GM19372 (cell line): ENCODE measurements at regions not wholly inside any gene's neighbourhood (a gene's known extent, or its start where the extent isn't known, plus 50 kb on each side); places are given as distances from the start of the nearest gene placed in this dataset.
"Not testable (repeated sequence)": the region's sequence is repeated elsewhere in the genome, so short reads cannot be mapped to it uniquely, and the experiment has no call there.

Source experiments
- ATAC-seq: cut with Tn5 transposase; IDR thresholded peaks from one replicate; pipeline ENCODE4 v1.9.1; 2021; ENCODE audit warnings: mild to moderate bottlenecking, low read depth, moderate library complexity; ENCODE audit not compliant: unreplicated experiment

DNA sequence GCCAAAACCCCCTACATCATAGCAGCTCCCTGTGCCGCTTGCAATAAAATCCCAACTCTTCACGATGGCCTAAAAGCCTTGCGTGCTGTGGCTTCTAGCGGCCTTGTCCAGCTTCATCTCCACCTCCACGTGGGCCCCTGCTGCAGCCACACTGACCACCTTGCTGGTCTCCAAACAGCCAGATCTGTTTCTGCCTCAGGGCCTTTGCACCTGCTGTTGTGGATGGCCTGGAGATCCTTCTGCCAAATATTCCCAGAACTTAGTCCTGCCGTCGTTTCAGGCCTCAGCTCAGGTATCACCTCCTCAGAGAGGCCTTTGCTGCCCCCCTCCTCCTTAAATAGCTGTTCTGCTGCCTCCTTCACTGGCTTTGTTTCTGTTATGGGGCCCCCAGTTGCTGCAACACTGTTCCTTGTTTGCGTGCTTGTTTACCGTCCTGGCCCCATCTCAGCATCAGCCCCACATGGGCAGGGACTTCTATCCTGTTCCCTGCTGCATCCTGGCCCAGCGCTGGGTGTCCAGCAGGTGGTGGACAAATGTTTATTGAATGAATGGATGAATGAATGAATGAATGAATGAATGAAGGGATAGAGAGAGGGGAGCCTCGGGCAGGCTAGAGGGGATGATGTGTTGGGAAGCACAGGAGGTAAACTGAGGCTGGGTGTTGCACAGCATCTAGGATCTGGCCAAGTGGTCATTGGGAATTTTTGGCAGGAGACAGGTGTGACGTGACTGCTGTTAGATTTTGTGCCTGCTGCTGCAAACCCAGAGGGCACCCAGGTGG lies 171.0 kb upstream of the GSE1 start:
- no peak for ATAC-seq

DNA sequence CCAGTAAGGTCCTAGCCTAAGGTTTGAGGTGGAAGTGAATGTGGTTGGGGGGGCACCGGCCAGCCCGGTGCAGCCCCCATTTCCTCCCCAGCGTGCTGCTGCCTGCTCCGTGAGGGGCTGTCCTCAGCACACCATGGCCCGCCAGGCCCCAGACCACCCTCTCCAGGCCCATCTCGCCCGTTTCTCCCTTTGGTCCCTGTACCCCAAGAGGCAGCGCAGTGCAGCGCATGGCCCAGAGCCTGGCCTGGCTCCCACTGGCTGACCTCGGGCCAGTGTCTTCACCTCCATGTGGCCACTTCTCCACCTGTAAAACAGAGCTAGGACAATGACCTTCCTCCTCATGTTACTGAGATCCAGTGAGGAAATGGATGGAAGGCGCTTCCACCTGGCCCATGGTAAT lies 170.0 kb upstream of the GSE1 start:
- no peak for ATAC-seq

DNA sequence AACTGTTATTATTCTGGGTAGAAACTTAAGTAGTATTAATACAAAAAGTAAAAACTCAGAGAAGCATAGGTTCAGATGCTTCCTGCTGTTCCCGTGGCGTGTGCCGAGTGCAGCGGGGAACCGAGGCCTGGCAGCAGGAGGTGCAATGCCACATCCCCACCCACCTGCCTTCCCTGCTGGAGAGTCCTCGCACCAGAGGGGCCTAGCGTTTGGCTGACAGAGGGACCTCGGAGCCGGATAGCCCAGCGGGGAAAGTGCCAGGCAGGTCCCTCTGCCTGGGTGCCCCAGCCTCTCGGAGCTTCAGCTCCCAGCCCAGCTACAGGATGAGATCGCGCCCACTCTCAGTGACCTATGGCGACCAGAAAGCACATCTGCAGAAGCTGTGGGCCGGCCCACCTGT lies 169.6 kb upstream of the GSE1 start:
- ATAC-seq = no peak

DNA sequence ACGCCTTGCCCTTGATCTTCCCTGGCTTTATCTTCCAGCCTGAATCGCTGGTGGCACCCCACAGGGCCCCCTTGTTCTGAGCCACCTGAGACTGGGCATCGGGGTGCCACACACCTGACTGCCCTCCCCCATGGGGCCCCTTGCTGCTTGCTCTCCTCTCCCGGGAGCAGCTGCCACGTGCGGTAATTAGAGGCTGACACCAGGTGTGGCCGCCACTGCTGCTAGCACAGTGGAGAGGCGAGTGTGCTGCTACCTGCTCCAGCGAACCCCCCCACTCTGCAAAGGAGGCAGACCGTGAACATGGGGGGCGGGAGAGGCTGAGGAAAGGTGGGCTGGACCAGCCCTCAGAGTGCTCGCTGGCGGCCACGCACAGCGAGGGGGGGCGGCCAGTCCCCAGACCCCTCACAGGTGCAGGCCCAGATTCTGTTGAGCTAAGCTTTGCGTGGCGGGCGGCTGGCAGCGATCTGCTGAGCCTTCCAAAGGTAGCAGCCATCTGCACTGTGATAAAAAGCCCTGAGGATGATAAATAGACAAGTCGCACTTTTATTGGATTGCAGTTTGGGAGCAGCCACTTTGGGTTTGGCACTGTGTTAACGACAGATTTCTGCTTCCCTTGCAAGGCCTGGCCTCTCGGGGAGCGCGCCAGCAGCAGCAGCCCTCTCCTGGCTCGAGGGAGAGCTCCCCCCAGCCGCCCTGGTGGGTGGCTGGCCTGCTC lies 167.9 kb upstream of the GSE1 start:
- ATAC-seq = no peak

DNA sequence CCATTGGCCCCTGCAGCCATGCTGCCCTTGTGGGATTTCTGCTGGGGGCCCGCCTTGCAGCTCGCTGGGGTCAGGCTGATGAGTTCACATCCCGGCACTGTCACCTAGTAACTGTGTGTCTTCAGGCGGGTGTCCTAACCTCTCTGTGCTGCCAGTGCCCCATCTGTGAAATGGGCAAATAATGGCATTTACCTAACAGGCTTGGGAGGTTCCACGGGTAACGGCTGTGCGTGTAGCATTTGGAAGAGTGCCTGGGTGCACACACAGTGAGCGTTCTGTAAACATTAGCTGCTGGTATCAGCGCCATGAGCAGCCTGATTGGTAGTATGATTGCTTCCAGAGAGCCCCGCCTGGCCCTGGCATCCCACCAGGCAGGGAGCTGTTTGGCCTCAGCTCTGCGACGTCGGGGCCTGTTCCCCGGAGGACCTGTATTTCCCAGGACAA lies 167.3 kb upstream of the GSE1 start:
- ATAC-seq = no peak

DNA sequence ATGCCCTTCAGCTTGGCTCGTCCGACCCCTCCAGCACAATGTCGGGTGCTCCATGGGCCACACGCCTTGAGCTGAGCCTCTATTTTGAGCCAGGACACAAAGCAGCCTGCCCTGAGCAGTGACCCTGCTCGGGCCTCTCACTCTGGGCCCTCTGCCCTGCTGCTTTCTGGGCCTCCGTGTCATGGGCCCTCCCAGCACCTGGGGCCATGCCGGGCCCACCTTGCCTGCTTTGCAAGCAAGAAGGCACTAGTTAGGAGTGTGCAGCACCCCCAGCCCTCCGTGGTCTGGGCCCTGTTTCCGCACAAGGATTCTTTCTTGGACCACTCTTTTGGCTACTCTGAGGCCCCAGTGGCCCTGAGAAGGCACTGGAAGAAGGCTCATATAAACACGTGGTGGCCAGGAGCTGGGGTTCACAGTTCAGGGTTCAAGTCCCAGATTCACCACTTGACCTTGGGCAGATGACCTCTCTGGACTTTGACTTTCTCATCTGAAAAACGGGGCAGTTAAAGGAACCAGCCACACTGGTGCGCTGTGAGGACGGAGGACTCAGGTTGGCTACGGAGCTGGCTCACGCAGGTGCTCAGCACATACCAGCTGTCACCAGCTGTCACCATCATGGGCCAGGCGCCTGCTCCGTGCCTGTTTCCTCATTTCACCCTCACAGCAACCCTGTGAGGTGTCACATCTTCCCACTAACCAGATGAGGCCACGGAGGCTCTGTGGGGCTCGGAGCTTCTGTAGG lies 166.0 kb upstream of the GSE1 start:
- no peak for ATAC-seq

DNA sequence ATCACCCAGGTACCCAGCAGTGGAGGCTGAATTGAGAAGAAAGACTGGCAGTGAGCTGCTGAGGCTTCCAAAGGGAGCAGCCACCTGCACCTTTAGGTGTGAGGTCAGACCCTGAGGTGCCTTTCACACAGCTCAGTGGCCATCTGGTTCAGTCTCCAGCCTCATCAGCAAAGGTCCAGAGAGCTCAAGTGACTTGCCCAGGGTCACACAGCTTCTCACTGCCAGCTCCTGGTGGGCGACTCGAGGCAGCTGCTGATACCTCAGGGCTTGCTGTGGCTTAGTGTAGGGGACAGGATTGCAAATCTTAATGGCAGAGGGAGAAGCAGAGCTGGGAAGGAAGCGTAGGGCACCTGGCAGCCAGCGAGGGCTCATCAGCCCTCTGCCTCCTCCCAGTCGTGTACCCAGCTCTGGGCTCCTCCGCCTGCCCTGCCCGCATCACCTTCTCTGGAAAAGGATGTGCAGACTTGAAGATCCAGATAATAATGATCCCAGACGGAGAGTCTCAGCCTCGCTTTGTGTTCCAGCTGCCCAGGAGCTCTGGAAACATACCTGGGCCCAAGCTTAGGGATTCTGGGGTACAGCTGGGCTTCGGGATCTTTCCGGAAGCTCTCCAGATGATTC lies 165.3 kb upstream of the GSE1 start:
- no peak for ATAC-seq

DNA sequence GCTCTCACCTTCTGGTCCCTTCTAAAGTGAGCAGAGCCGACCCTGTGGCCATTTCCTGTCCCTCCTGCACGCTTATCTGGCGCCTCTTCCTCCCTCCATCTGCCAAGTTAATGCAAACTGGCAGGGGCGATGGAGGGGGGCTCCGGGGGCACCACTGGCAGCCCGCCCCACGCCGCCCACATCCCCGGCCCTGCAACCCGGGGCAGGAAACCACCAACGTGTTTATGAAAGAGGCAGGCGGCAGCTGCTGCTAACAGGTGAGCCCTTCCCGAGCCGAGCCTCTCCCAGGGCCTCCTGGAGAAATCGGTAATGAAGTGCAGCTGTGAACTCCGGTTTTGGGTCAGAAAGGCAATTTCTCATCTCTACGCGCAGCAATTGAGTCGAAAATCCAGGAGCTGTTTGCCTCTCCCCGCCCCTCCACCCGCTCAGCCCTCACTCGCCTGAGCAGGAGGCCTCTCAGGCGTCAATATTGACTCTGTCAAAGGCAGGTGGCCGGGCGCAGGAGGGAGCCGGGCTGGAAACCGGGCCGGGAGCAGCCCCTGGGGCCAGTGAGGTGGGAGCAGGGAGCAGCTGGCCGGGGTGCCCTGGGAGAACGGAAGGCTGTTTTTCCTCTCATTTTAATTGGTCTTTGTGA lies 164.4 kb upstream of the GSE1 start:
- ATAC-seq = no peak

DNA sequence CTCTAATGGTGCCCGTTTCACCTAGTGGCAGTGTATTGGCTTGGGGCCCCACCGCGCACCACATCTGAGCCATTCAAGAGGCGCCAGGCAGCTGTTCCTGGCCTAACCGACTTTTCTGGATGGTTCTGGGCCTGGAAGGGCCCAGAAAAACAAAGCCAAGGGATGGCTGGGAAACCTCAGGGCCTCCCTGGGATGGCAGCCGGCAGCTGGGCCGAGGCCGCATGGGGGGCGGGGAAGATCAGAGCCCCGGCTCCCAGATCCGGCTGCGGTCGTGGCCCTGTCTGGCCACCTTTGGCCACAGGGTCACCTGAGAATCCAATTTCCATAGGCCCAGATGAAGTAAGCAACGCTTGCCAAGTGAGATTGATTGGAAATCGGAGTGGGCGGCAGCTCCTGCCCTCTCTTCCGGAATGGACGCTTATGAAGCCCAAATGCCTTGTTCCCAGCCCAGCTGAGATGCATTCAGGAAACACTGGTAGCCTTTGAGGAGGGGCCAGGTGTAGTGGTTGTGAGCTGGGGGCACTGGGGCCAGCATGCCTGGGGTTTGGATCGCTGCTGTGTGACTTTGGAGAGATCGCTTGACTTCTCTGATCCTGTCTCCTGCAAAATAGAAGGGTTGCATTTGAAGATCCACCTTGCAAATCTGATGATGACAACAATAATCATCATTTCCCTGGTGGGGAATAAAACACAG lies 163.8 kb upstream of the GSE1 start:
- ATAC-seq = no peak

DNA sequence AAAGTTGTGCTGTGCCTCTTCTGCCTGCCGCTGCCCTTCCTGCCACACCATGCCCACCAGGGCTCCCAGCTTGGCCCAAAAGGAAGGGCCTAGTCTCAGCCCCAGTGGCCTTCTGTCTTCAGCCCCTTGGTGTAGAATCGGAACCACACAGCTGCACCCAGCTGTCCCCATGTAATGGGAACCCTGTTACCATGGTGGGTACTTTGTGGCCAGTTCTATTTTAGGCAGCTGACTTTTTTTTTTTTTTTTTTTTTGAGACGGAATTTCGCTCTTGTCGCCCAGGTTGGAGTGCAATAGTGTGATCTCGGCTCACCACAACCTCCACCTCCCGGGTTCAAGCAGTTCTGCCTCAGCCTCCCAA lies 163.3 kb upstream of the GSE1 start:
- ATAC-seq = no peak

DNA sequence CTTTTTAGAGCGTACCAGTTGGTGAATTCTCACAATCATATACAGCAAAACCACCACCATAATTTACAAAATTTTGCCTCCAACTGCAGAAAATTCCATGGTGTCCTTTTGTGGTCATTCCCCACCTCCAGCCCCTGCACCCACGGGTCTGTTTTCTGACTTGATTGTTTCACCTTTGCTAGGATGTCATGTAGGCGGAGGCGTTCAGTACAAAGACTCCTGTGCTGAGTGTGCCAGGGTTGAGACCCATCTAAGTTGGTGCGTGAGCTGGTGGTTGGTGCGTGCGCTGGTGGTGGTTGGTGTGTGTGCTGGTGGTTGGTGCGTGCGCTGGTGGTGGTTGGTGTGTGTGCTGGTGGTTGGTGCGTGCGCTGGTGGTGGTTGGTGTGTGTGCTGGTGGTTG lies 162.0 kb upstream of the GSE1 start:
- not testable (repeated sequence) for ATAC-seq

DNA sequence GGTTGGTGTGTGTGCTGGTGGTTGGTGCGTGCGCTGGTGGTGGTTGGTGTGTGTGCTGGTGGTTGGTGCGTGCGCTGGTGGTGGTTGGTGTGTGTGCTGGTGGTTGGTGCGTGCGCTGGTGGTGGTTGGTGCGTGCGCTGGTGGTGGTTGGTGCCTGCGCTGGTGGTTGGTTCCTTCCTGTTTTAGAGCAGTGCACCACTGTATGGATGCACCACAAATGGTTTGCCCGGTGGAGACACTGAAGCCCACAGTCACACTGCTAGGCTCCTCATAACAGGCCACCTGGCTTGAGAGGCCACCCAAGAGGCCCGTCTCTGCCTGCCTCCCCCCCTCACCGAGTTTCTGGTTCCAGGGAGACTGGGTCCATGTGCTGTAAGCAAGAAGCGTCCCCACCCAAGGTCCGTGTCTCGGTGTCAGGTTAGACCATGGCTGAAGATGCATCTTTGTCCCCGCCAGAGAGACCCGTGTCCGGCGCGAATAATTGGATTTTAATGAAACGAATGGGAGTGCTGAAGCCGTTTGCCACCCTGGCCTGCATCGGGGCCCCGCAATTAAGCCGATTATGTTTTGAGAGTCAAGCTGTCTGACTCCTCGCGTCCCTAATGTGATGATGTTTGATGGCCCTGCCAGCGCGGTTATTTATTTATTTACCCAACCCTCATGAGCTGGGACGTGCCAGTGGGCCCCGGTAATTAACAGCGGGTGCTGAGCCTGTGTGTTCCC lies 161.3 kb upstream of the GSE1 start:
- ATAC-seq = no peak

DNA sequence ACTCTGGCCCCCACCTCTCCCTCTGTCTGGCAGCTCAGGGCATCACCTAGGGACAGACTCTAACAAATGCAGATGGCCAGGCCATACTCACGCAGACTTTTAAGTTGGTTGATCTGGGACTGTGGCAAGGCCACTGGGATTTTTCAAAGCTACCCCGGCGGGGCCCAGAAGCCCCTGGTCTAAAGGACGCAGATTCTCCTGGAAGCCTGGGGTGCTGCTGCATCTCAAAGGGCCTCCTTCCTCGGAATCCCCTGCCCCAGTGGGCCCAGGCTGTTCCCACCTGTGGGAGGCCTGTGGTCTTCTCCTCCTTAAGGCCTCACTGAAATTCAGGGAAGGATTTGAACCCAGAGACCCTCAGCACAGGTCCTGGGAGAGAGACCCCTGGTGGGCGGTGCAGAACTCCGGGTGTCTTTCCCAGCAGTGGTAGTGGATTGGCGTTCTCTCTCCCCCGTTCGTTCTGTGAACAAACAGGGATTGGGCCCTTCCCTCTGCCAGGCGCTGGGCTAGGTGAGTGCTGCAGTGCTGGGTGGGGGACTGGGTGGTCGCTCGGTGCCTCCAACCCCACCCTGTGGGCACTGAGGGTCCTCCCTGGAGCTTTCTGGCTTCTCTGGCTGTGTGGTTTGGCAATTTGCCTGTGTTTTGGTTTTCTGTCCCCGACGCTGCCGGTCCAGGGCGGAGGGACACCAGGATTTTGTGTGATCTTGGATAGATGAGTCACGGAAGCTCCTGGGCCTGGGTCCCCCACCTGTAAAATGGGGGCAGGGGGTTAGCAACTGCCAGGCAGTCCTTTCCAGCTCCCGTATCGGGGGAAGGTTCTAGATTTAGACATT lies 160.5 kb upstream of the GSE1 start:
- no peak for ATAC-seq

DNA sequence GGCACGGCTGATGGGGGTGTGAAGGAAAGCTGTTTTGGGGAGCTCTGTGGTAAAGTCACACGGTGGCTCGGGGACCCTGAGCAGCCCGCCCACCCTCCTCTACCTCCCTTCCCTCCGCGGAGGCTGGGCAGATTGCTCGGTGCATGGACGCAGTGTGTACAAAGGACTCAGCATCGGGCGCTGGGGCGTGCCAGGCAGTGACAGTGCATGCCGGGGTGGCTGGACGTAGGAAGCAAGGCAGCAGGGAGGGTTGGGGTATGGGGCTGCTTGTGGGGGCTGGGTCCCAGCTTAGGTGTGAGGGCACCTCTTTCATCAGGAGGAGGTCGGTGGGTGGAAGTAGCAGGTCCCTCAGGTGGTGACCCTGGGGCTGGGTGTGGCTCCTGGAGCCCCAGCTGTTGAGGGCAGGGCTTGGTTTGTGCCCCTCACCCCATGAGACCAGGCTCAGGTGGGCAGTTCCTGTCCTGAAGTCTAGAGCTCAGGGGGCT lies 159.9 kb upstream of the GSE1 start:
- ATAC-seq = no peak

DNA sequence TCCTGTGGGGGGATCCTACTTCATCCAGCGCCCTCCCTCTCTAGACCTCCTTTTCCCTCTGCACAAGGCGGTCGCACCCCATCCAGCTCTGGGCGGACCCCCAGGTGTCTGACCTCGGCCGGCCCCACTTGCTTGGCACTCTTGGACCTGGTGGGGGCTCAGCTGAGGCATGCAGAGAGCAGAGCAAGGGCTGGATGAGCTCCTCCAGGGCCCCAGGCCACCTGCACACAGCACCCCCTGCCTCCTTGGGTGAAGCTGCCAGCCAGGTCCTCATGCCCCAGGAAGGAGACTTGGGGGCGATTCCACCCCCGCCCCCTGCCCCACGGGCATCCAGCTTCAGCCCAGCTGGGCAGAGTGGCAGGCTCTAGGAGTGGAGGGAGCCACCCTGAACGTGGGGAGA lies 159.4 kb upstream of the GSE1 start:
- no peak for ATAC-seq

DNA sequence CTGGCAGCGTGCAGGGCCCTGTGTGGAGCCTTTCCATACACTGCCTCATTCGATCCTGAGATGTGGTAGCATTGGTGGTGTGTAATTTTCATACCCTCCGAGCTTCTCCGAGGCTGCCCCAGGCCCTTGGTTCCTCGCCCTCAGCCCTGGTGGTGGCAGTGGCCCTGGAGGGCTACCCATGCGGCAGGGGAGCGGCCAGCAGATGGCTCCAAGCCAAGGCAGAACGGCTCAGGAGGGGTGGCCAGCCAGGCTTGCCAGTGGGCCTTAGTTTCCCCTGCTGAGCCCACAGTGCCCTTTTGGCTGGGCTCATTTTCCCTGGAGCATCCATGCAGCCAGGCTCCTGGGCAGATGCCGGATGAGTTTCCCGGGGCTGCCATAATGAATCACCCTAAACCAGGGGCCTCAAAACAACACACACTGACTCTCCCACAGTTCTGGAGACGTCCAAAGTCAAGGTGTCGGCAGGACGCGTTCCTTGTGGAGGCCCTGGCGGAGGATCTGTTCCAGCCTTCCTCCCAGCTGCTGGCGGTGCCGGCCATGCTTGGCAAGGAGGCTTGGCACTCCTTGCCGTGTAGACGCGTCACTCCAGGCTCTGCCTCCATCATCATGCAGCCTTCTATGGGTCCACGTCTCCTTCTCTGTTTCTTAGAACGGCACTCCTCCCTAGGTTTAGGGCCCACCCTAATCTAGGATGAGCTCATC lies 158.8 kb upstream of the GSE1 start:
- no peak for ATAC-seq

DNA sequence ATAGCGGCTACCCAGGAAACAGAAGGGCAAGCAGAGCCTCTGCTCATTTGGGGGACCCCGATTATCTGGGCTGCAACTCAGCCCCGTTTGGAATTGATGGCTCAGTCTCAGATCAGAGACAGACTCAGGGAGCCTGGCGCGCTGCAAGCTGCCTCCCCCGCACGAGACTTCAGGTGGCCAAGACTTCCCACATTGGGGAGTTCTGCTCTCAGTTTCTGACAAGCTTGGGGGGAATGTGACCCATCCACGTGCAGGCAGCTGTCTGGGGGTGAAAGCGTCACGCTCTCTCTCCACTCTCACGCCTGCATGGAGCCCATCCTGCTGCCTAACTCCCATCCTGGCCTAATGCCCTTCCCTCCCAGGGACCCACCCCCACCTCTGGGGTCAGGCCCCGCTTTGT lies 157.6 kb upstream of the GSE1 start:
- ATAC-seq = no peak

DNA sequence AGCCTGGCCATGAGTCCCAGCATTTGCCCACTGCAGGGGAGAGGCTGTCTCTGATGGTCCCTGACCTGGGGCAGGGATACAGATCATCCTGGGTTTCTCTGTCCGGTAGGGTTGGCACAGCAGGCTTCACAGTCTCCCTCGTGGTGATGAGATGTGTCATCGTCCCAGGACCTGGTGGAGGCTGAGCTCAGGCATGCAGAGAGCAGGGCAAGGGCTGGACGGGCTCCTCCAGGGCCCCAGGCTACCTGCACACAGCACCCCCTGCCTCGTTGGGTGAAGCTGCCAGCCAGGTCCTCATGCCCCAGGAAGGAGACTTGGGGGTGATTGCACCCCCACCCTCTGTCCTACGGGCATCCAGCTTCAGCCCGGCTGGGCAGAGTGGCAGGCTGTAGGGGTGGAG lies 155.8 kb upstream of the GSE1 start:
- ATAC-seq = no peak
